GM18867 (cell line): ENCODE measurements at regions not wholly inside any gene's neighbourhood (a gene's known extent, or its start where the extent isn't known, plus 50 kb on each side); places are given as distances from the start of the nearest gene placed in this dataset.

Experiments
- ATAC-seq: cut with Tn5 transposase; IDR thresholded peaks from one replicate; pipeline ENCODE4 v1.9.1; 2021; ENCODE audit warnings: mild to moderate bottlenecking, moderate library complexity; ENCODE audit not compliant: unreplicated experiment

- ATAC-seq, result no peak
Observed at GRCh38 chr6:91506509-91506908, 919.6 kb upstream of the MAP3K7 start.

GRCh38 chr6:91505199-91505598 is 918.3 kb upstream of the MAP3K7 start:
- ATAC-seq, result peak; percentile 45

DNA sequence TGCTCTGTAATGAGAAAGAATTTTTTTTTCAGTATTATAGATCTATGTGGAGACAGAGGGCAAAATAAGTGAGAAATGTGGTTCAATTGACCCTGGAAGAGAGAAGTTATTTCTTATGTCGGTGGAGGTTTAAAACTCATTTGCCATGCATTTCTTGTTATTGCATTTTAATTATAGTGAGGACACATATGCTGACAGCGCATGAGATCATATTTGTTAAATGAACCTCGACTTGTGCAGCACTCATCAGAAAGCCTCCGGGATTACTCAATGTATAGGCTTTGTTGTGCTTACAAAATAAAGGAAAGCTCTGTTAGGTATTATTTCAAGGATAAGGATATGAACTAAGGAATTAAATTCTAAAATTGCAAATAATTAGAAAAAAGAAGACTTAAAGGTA is 915.1 kb upstream of the MAP3K7 start:
- no peak for ATAC-seq

GRCh38 chr6:91500689-91501303 is 913.9 kb upstream of the MAP3K7 start:
- no peak for ATAC-seq

GRCh38 chr6:91498576-91498975 is 911.7 kb upstream of the MAP3K7 start:
- no peak for ATAC-seq

DNA sequence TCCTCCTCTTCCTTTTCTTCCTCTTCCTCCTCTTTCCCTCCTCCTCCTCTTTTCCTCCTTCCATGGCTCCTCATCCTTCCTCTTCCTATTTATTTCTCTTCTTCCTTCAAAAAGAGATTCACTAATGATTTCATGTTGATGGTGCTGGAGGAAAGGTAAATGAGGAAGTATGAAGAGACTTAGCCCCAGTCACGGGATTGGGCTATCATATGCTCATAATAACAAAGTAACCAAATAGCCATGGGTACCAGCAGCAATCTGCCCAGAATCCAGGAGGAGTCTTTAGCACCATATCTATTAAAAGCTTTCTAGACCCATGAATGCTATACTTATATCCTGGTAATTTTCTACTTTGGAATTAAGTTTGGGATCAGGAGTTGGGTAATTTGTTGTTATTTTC is 910.9 kb upstream of the MAP3K7 start:
- ATAC-seq, result no peak

DNA sequence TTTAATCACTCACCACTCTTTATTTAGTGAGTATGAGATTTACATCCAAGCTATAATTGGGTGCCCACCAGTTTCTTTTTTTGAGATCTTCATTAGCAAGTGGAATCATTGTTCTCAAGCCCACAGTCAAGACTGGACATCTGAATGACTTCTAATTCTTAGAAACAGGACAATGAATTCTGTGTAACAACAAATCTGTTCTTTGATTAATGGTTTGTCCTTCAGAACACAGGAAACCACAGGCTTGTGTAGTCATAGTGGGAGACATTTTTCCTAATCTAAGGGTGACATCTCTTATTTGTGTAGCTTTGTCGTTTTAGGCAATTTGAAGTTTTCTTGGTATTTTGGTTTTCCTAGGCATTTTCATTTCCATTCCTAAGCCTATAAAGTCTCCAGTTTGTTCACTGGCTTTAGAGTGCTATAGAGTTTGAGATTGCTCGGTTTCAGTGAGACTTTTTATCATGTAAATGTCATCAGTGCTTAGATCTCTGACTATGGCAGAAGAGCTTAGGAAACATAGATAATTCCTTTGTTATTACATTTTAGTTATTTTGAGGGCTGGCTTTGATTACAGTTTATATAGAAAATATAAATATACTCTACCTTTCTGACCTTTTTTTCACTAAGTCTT is 903.9 kb upstream of the MAP3K7 start:
- ATAC-seq, result no peak

- ATAC-seq, result no peak
Observed at GRCh38 chr6:91487696-91488392, 901.0 kb upstream of the MAP3K7 start.

DNA sequence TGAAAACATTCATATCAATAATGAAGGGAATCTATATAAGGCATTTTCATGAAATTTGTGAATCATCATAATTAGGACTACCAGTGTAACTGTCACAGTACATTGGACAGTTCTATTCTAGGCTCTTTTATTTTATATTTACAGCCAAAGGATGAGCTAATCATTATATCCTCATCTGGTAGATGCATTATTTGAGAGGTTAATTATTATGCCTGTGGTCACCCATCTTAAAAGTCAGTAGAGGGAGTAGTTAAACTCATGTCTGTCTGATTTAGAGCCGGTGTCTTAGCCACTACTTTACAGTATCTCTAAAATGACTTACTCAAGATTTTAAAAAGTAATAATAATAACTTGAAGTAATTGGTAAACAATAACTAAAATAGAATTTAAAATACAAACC is 899.3 kb upstream of the MAP3K7 start:
- no peak for ATAC-seq

GRCh38 chr6:91485047-91485446 is 898.2 kb upstream of the MAP3K7 start:
- ATAC-seq, result no peak

DNA sequence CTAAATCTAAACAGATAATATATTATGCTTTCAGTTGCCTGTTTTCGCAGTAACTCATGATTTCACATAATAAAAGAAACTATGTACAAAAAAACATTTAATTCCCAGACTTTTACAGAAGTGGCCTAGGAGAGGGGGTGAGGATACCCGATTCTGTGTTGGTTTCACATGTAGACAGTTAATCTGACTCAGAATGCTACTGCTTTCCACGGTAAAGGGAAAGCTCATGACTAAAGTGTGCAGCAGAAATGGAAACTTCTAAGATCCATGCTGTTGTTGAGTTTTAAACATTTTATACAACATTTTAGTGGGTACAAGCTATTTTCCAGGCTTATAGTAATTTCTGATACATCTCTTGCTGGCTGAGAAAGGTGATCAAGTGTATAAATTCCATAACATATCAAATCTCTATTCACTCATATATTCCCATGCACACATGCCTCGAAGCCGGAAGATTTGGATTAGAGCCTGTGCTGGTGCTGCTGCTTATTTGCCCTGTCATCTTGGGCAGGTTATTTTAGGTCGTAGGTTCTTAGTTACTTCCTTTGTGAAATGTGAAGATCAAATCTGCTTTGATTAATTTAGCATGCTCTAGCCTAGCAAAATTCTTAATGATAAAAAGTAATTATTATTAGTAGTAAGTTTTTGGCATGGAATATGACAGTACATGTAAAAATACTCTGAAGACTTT is 896.7 kb upstream of the MAP3K7 start:
- ATAC-seq, result peak; percentile 46

DNA sequence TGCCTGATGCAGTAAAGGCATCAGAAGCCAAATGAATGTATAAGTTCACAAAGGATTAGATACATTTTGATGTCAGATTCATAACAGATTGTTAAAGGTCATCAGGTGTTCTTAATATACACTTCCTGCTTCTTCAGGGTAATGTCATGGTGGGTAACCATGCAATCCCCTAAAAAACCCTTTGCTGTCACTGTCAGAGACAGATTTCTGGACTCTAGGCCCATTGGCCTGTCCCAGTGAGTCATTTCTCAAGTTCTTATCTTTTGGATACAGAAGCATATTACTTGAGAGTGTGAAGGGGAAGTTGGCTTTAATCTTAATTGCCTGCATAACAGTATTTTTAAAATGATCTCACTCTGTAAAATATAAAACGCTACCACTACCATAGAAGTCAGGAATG is 895.6 kb upstream of the MAP3K7 start:
- peak; percentile 75 for ATAC-seq

- ATAC-seq, result no peak
Observed at GRCh38 chr6:91480402-91480801, 893.5 kb upstream of the MAP3K7 start.

DNA sequence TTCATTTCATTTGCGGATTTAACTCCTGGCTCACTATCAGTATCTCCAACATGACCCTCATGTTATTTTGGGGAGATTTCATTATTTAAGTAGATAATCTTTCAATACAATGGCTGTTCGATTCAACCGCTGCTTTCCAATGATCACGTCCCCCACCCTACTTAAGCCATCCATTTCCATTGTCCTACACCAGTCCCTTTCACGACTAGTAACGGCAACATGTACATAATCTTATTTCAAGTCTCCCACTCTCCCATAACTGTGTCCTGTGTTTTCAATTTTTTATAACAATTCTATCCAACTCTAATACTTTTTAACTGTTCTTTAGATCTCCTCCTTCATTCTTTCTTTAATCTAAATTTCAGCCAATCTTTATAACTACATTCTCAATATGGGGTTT is 890.8 kb upstream of the MAP3K7 start:
- ATAC-seq, result no peak

- peak; percentile 63 for ATAC-seq
Observed at GRCh38 chr6:91476000-91476399, 889.1 kb upstream of the MAP3K7 start.

- ATAC-seq, result no peak
Observed at GRCh38 chr6:91465393-91465792, 878.5 kb upstream of the MAP3K7 start.

GRCh38 chr6:91464718-91465117 is 877.8 kb upstream of the MAP3K7 start:
- no peak for ATAC-seq

GRCh38 chr6:91464201-91464600 is 877.3 kb upstream of the MAP3K7 start:
- no peak for ATAC-seq

DNA sequence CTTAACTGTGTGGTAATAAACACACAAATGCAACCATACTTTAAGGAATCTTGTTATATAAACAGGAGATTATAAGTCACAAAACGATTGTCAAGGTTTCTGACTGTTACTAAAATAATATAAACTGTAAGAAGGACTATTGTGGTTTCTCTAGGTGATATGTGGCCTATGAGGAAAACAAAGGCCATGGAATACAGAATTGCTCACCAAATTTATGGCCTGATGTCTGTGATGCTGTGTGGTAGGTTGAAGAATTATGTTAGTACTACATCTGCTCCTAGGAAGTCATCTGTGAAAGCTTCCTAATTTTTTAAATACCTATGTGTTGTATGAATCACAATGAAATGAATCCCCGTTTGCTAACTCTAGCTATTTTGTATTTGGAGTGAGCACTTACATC is 875.4 kb upstream of the MAP3K7 start:
- ATAC-seq, result no peak

GRCh38 chr6:91453224-91453878 is 866.5 kb upstream of the MAP3K7 start:
- ATAC-seq, result no peak

- ATAC-seq, result no peak
Observed at GRCh38 chr6:91449539-91449938, 862.7 kb upstream of the MAP3K7 start.
